Glutamatergic neuron (in vitro differentiated cells): ENCODE measurements at regions not wholly inside any gene's neighbourhood (a gene's known extent, or its start where the extent isn't known, plus 50 kb on each side); places are given as distances from the start of the nearest gene placed in this dataset.

Source experiments
- DNase-seq: peaks from one replicate; pipeline ENCODE4 v3.0.0; 2022
- H3K27ac Mint-ChIP-seq: one replicate; pipeline ENCODE4 v1.8.0; 2020; ENCODE audit warnings: mild to moderate bottlenecking, mixed read lengths, inconsistent platforms; ENCODE audit not compliant: unreplicated experiment
- H3K27me3 Mint-ChIP-seq: one replicate; pipeline ENCODE4 v1.8.0; 2020; ENCODE audit warnings: mild to moderate bottlenecking, moderate library complexity, mixed read lengths, inconsistent platforms; ENCODE audit not compliant: unreplicated experiment
- H3K36me3 Mint-ChIP-seq: one replicate; pipeline ENCODE4 v1.8.0; 2020; ENCODE audit warnings: mild to moderate bottlenecking, mixed read lengths, inconsistent platforms; ENCODE audit not compliant: unreplicated experiment
- H3K4me1 Mint-ChIP-seq: one replicate; pipeline ENCODE4 v1.8.0; 2020; ENCODE audit warnings: mild to moderate bottlenecking, low read depth, mixed read lengths, inconsistent platforms; ENCODE audit not compliant: unreplicated experiment
- H3K4me3 Mint-ChIP-seq: one replicate; pipeline ENCODE4 v1.8.0; 2020; ENCODE audit warnings: mild to moderate bottlenecking, mixed read lengths, inconsistent platforms; ENCODE audit not compliant: unreplicated experiment
- H3K9me3 Mint-ChIP-seq: one replicate; pipeline ENCODE4 v1.8.0; 2020; ENCODE audit warnings: mild to moderate bottlenecking, moderate library complexity, mixed read lengths, inconsistent platforms; ENCODE audit not compliant: unreplicated experiment
- CTCF ChIP-seq: fragments of 200-600 bp; sonication (generic); IDR thresholded peaks from one replicate; pipeline ENCODE4 v1.5.0; 2021; ENCODE audit not compliant: partially characterized antibody, unreplicated experiment

GRCh38 chr4:35066406-35066805 is 1177.9 kb downstream of the ARAP2 start:
- peaks cover 2% of the 10 kb centered on the region for H3K4me1 Mint-ChIP-seq
- no peak for DNase-seq
- no peaks in the 10 kb centered on the region for H3K9me3 Mint-ChIP-seq
- no peaks in the 10 kb centered on the region for H3K27me3 Mint-ChIP-seq
- no peak overlapping the region for H3K27ac Mint-ChIP-seq
- H3K36me3 Mint-ChIP-seq: no peaks in the 10 kb centered on the region
- no peak overlapping the region for H3K4me3 Mint-ChIP-seq
- no peak for TF ChIP-seq CTCF

- H3K27me3 Mint-ChIP-seq: peaks cover 1% of the 10 kb centered on the region
- H3K4me1 Mint-ChIP-seq: no peaks in the 10 kb centered on the region
- no peak overlapping the region for H3K27ac Mint-ChIP-seq
- no peaks in the 10 kb centered on the region for H3K9me3 Mint-ChIP-seq
- TF ChIP-seq CTCF: no peak
- no peak overlapping the region for H3K4me3 Mint-ChIP-seq
- DNase-seq: no peak
- H3K36me3 Mint-ChIP-seq: no peaks in the 10 kb centered on the region
These were observed 1163.5 kb downstream of the ARAP2 start for GRCh38 chr4:35080799-35081198.

- no peak for TF ChIP-seq CTCF
- no peak for DNase-seq
- Mint-ChIP-seq H3K27me3 (no peaks in the 10 kb centered on the region), H3K4me3 (no peak overlapping the region), H3K9me3 (no peaks in the 10 kb centered on the region), H3K36me3 (no peaks in the 10 kb centered on the region), H3K4me1 (no peaks in the 10 kb centered on the region), H3K27ac (no peak overlapping the region)
These were observed 1157.1 kb downstream of the ARAP2 start for GRCh38 chr4:35087218-35087617.

- H3K9me3 Mint-ChIP-seq: peaks cover 6% of the 10 kb centered on the region
These were observed 1143.4 kb downstream of the ARAP2 start for GRCh38 chr4:35100932-35101331.

GRCh38 chr4:35102066-35102465 is 1142.2 kb downstream of the ARAP2 start:
- no peak for TF ChIP-seq CTCF
- H3K36me3 Mint-ChIP-seq: no peaks in the 10 kb centered on the region
- H3K4me3 Mint-ChIP-seq: no peak overlapping the region
- peaks cover 6% of the 10 kb centered on the region for H3K9me3 Mint-ChIP-seq
- no peak for DNase-seq
- H3K27ac Mint-ChIP-seq: peak overlapping the region; percentile 66
- H3K27me3 Mint-ChIP-seq: peaks cover 8% of the 10 kb centered on the region
- H3K4me1 Mint-ChIP-seq: peaks cover 18% of the 10 kb centered on the region

More at GRCh38 chr4:35100932-35101331, 1143.4 kb downstream of the ARAP2 start:
- Mint-ChIP-seq H3K4me1 (peaks cover 18% of the 10 kb centered on the region), H3K4me3 (no peak overlapping the region), H3K27ac (no peak overlapping the region), H3K36me3 (no peaks in the 10 kb centered on the region), H3K27me3 (peaks cover 8% of the 10 kb centered on the region)
- TF ChIP-seq CTCF: no peak
- DNase-seq: no peak
